NT2/D1 (cell line): ENCODE measurements at regions not wholly inside any gene's neighbourhood (a gene's known extent, or its start where the extent isn't known, plus 50 kb on each side); places are given as distances from the start of the nearest gene placed in this dataset.

Experiments
- SUZ12 ChIP-seq: IDR thresholded peaks from 2 replicates; pipeline ENCODE4 v1.6.1; 2011; ENCODE audit not compliant: insufficient read length, insufficient read depth; ENCODE audit errors: extremely low read depth
- YY1 ChIP-seq: IDR thresholded peaks from 2 replicates; pipeline ENCODE4 v1.6.1; 2011; ENCODE audit not compliant: insufficient read length, insufficient read depth
- ZNF274 ChIP-seq: IDR thresholded peaks from 2 replicates; pipeline ENCODE4 v1.6.1; 2011; ENCODE audit warnings: mild to moderate bottlenecking, low read depth, low read length

DNA sequence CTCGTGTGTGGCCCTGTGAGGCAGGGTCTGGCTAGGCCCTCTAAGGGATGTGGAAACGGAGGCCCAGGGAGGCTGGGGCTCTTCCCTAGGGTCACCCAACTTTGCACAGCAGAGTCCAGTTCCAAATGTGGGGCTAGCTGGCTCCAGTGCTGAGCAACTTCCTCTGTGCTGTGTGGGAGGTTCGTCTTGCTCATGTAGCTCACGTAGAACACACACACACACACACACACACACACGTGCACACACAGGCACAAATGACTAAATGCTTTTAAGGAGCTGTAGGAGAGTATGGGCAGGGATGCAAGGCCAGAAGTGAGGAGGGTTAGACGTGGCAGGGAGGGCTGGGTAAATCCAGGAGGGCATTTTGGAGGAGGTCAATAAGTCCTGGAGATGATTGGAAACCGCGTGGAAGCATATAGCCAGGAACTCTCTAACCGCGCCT is 213.8 kb downstream of the RPLP1 start:
- no peak for TF ChIP-seq ZNF274
- TF ChIP-seq YY1 = no peak
- TF ChIP-seq SUZ12 = no peak
